ENCODE measurements at regions not wholly inside any gene's neighbourhood (a gene's known extent, or its start where the extent isn't known, plus 50 kb on each side); places are given as distances from the start of the nearest gene placed in this dataset.

GRCh38 chr22:49693848-49694247 is 133.8 kb downstream of the BRD1 start:
- Mint-ChIP-seq H3K4me1 (no peaks in the 10 kb centered on the region), H3K9me3 (no peaks in the 10 kb centered on the region), H3K27ac (no peak overlapping the region)

GRCh38 chr22:49693416-49693815 is 134.3 kb downstream of the BRD1 start:
- no peak for TF ChIP-seq CTCF (IDR thresholded peaks at IDR 0.05)
- DNase-seq (no peak), ATAC-seq (no peak)
- Mint-ChIP-seq H3K27ac (no peak overlapping the region), H3K4me1 (no peaks in the 10 kb centered on the region), H3K36me3 (no peaks in the 10 kb centered on the region), H3K9me3 (no peaks in the 10 kb centered on the region), H3K4me3 (no peak overlapping the region), H3K27me3 (ENCODE audit: low read depth in 2 of 2) (peaks cover 4 to 15% of the 10 kb centered on the region in 2 donors)
- no peaks in the 10 kb centered on the region for H3K4me1 ChIP-seq (ENCODE audit: control insufficient read depth, insufficient read depth, low read length)
- H3K9me3 ChIP-seq (ENCODE audit: control insufficient read depth, insufficient read depth, low read length): no peaks in the 10 kb centered on the region
- no peak overlapping the region for H3K27ac ChIP-seq (ENCODE audit: low read length)
- intact Hi-C loops (cut with micrococcal nuclease): no loop called here
- no peak overlapping the region for H3K4me3 ChIP-seq (ENCODE audit: low read length)
- 82% methylated on average over 9 of the region's 11 CpGs for WGBS (ENCODE audit: insufficient coverage)
- no peaks in the 10 kb centered on the region for H3K36me3 ChIP-seq (ENCODE audit: control insufficient read depth, insufficient read depth, low read length)
- H3K27me3 ChIP-seq (ENCODE audit: control insufficient read depth, insufficient read depth, low read length): no peaks in the 10 kb centered on the region

More at GRCh38 chr22:49693848-49694247, 133.8 kb downstream of the BRD1 start:
- Histone ChIP-seq H3K36me3 (ENCODE audit: control insufficient read depth, insufficient read depth, low read length) (no peaks in the 10 kb centered on the region), H3K27me3 (ENCODE audit: control insufficient read depth, insufficient read depth, low read length) (no peaks in the 10 kb centered on the region), H3K27ac (ENCODE audit: low read length) (no peak overlapping the region), H3K4me1 (ENCODE audit: control insufficient read depth, insufficient read depth, low read length) (no peaks in the 10 kb centered on the region), H3K9me3 (ENCODE audit: control insufficient read depth, insufficient read depth, low read length) (no peaks in the 10 kb centered on the region), H3K4me3 (ENCODE audit: low read length) (no peak overlapping the region)
- WGBS (ENCODE audit: insufficient coverage): 92% methylated on average over 10 of the region's 10 CpGs
- no peak for TF ChIP-seq CTCF (IDR thresholded peaks at IDR 0.05)
- H3K4me3 Mint-ChIP-seq: no peak overlapping the region
- H3K36me3 Mint-ChIP-seq: no peaks in the 10 kb centered on the region
- ATAC-seq (no peak), DNase-seq (no peak)
- peaks cover 4 to 18% of the 10 kb centered on the region in 2 donors for H3K27me3 Mint-ChIP-seq (ENCODE audit: low read depth in 2 of 2)
- intact Hi-C loops (cut with micrococcal nuclease): no loop called here

GRCh38 chr22:49692499-49693225 is 135.0 kb downstream of the BRD1 start:
- H3K4me1 ChIP-seq (ENCODE audit: control insufficient read depth, insufficient read depth, low read length): no peaks in the 10 kb centered on the region
- no peaks in the 10 kb centered on the region for H3K4me1 Mint-ChIP-seq
- H3K27ac Mint-ChIP-seq: no peak overlapping the region
- DNase-seq: no peak
- peaks cover 0 to 8% of the 10 kb centered on the region in 2 donors for H3K27me3 Mint-ChIP-seq (ENCODE audit: low read depth in 2 of 2)
- H3K27ac ChIP-seq (ENCODE audit: low read length): no peak overlapping the region
- intact Hi-C loops (cut with micrococcal nuclease): no loop called here
- H3K36me3 ChIP-seq (ENCODE audit: control insufficient read depth, insufficient read depth, low read length): no peaks in the 10 kb centered on the region
- TF ChIP-seq CTCF (IDR thresholded peaks at IDR 0.05): no peak
- H3K36me3 Mint-ChIP-seq: no peaks in the 10 kb centered on the region
- H3K9me3 Mint-ChIP-seq: no peaks in the 10 kb centered on the region
- no peak for ATAC-seq
- H3K4me3 Mint-ChIP-seq: no peak overlapping the region
- WGBS (ENCODE audit: insufficient coverage): 79% methylated on average over 18 of the region's 18 CpGs
- H3K4me3 ChIP-seq (ENCODE audit: low read length): no peak overlapping the region
- no peaks in the 10 kb centered on the region for H3K27me3 ChIP-seq (ENCODE audit: control insufficient read depth, insufficient read depth, low read length)
- no peaks in the 10 kb centered on the region for H3K9me3 ChIP-seq (ENCODE audit: control insufficient read depth, insufficient read depth, low read length)

- no peak for ATAC-seq
- no peaks in the 10 kb centered on the region for H3K27me3 Mint-ChIP-seq (ENCODE audit: low read depth in 2 of 2)
- intact Hi-C loops (cut with micrococcal nuclease): no loop called here
- Histone ChIP-seq H3K36me3 (ENCODE audit: control insufficient read depth, insufficient read depth, low read length) (no peaks in the 10 kb centered on the region), H3K9me3 (ENCODE audit: control insufficient read depth, insufficient read depth, low read length) (no peaks in the 10 kb centered on the region), H3K27me3 (ENCODE audit: control insufficient read depth, insufficient read depth, low read length) (no peaks in the 10 kb centered on the region), H3K4me3 (ENCODE audit: low read length) (no peak overlapping the region), H3K27ac (ENCODE audit: low read length) (no peak overlapping the region), H3K4me1 (ENCODE audit: control insufficient read depth, insufficient read depth, low read length) (no peaks in the 10 kb centered on the region)
- TF ChIP-seq CTCF (IDR thresholded peaks at IDR 0.05): no peak
- no peak overlapping the region for H3K4me3 Mint-ChIP-seq
- WGBS (ENCODE audit: insufficient coverage): 96% methylated on average over 3 of the region's 3 CpGs
- H3K36me3 Mint-ChIP-seq: no peaks in the 10 kb centered on the region
- no peak overlapping the region for H3K27ac Mint-ChIP-seq
- DNase-seq: no peak
- H3K4me1 Mint-ChIP-seq: no peaks in the 10 kb centered on the region
- H3K9me3 Mint-ChIP-seq: no peaks in the 10 kb centered on the region
Observed at GRCh38 chr22:49691256-49691655, 136.4 kb downstream of the BRD1 start.
